ENCODE measurements at regions not wholly inside any gene's neighbourhood (a gene's known extent, or its start where the extent isn't known, plus 50 kb on each side); places are given as distances from the start of the nearest gene placed in this dataset.

DNA sequence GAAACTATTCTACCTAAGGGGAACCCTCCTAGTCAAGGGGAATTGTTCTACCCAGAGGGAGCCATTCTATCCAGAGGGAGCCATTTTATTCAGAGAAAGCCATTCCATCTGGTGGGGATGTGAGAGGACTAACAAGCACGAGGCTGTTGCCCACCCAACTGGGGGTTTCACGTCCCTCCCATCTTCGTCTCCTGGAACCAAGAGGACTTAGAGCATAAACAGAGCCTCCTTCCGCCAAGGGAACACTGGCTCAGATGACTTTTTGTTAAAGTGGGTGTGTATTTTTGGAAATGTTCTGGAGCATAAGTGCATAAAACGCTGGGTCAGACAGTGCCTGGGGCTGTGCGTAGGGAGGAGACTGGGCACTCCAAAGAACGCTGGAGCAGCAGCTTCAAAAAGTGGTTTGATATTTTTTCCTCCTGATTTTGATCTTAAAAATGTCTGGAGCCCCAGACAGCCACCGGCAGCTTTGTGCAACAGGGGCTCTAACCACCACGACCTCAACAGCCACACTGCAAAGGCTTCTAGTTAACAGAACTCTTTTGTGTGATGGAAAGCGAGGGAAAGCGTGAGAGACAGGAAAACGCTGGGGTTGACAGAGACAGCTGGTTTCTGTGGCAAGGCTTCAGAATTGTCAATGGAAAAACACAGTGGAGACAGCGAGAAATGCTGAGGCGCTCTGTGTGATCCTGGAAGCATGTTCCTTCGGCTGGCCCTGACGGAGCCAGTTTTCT is 363.6 kb upstream of the CAMK1G start:
- no peak for TF ChIP-seq EZH2 (IDR thresholded peaks at IDR 0.05; ENCODE audit: low read depth)
- TF ChIP-seq, protein P1, sequence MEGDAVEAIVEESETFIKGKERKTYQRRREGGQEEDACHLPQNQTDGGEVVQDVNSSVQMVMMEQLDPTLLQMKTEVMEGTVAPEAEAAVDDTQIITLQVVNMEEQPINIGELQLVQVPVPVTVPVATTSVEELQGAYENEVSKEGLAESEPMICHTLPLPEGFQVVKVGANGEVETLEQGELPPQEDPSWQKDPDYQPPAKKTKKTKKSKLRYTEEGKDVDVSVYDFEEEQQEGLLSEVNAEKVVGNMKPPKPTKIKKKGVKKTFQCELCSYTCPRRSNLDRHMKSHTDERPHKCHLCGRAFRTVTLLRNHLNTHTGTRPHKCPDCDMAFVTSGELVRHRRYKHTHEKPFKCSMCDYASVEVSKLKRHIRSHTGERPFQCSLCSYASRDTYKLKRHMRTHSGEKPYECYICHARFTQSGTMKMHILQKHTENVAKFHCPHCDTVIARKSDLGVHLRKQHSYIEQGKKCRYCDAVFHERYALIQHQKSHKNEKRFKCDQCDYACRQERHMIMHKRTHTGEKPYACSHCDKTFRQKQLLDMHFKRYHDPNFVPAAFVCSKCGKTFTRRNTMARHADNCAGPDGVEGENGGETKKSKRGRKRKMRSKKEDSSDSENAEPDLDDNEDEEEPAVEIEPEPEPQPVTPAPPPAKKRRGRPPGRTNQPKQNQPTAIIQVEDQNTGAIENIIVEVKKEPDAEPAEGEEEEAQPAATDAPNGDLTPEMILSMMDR (conservative IDR thresholded peaks at IDR 0.05): no peak

Measured in PC-9 (cell line).